ENCODE measurements at regions not wholly inside any gene's neighbourhood (a gene's known extent, or its start where the extent isn't known, plus 50 kb on each side); places are given as distances from the start of the nearest gene placed in this dataset.
"Not testable (repeated sequence)": the region's sequence is repeated elsewhere in the genome, so short reads cannot be mapped to it uniquely, and the experiment has no call there.

GRCh38 chr10:45540589-45540988 is 132.0 kb downstream of the ZFAND4 start:
- H3K9ac ChIP-seq; H2AFZ ChIP-seq (replicated peaks); H3K4me2 ChIP-seq; H3K27me3 Mint-ChIP-seq (ENCODE audit: insufficient read depth, low read depth); H3K27ac Mint-ChIP-seq; H3K27ac ChIP-seq; H3F3A ChIP-seq (ENCODE audit: low read depth); DNase-seq (ENCODE audit: low spot score); H3K9me3 Mint-ChIP-seq; H3K4me1 ChIP-seq; H3K36me3 ChIP-seq; H3K36me3 Mint-ChIP-seq; H3K4me3 ChIP-seq; H3K27me3 ChIP-seq; H3K79me2 ChIP-seq (ENCODE audit: low read depth); H4K20me1 ChIP-seq (ENCODE audit: low read depth); H3K9me3 ChIP-seq (ENCODE audit: low read depth); H3K4me1 Mint-ChIP-seq; H3K4me3 Mint-ChIP-seq: not testable (repeated sequence)

DNA sequence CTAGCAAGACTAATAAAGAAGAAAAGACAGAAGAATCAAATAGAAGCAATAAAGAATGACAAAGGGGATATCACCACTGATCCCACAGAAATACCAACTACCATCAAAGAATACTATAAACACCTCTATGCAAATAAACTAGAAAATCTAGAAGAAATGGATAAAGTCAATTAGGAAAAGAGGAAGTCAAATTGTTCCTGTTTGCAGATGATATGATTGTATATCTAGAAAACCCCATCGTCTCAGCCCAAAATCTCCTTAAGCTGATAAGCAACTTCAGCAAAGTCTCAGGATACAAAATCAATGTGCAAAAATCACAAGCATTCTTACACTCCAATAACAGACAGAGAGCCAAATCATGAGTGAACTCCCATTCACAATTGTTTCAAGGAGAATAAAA is 133.0 kb downstream of the ZFAND4 start:
- not testable (repeated sequence) for H2AFZ ChIP-seq (replicated peaks); H3K27me3 Mint-ChIP-seq (ENCODE audit: insufficient read depth, low read depth); H3K4me1 ChIP-seq; DNase-seq (ENCODE audit: low spot score); H3K9me3 ChIP-seq (ENCODE audit: low read depth); H3K4me3 Mint-ChIP-seq; H3K36me3 ChIP-seq; H4K20me1 ChIP-seq (ENCODE audit: low read depth); H3K36me3 Mint-ChIP-seq; H3K27me3 ChIP-seq; H3K79me2 ChIP-seq (ENCODE audit: low read depth); H3K27ac ChIP-seq; H3K9me3 Mint-ChIP-seq; H3K9ac ChIP-seq; H3K4me1 Mint-ChIP-seq; H3K4me2 ChIP-seq; H3F3A ChIP-seq (ENCODE audit: low read depth); H3K27ac Mint-ChIP-seq; H3K4me3 ChIP-seq

GRCh38 chr10:45534572-45534971 is 138.0 kb downstream of the ZFAND4 start:
- H3K9me3 Mint-ChIP-seq, result no peaks in the 10 kb centered on the region
- no peak overlapping the region for H3K4me3 Mint-ChIP-seq
- no peaks in the 10 kb centered on the region for H3K4me1 ChIP-seq
- H3K36me3 ChIP-seq, result no peaks in the 10 kb centered on the region
- no peaks in the 10 kb centered on the region for H3K27me3 ChIP-seq
- H2AFZ ChIP-seq (replicated peaks), result no peak overlapping the region
- no peak overlapping the region for H3K4me3 ChIP-seq
- H3K79me2 ChIP-seq (ENCODE audit: low read depth), result no peaks in the 10 kb centered on the region
- H3K27ac Mint-ChIP-seq, result no peak overlapping the region
- H4K20me1 ChIP-seq (ENCODE audit: low read depth), result no peaks in the 10 kb centered on the region
- no peaks in the 10 kb centered on the region for H3F3A ChIP-seq (ENCODE audit: low read depth)
- H3K4me2 ChIP-seq, result no peak overlapping the region
- TF ChIP-seq CTCF (IDR thresholded peaks at IDR 0.05) (no peak), EZH2phosphoT487 (IDR thresholded peaks at IDR 0.05) (no peak), EZH2 (IDR thresholded peaks at IDR 0.05) (no peak)
- H3K27ac ChIP-seq, result no peak overlapping the region
- H3K9me3 ChIP-seq (ENCODE audit: low read depth), result no peaks in the 10 kb centered on the region
- DNase-seq (ENCODE audit: low spot score), result no peak
- peaks cover 2% of the 10 kb centered on the region for H3K36me3 Mint-ChIP-seq
- no peaks in the 10 kb centered on the region for H3K27me3 Mint-ChIP-seq (ENCODE audit: insufficient read depth, low read depth)
- no peaks in the 10 kb centered on the region for H3K4me1 Mint-ChIP-seq
- no peak overlapping the region for H3K9ac ChIP-seq

- H3K9me3 Mint-ChIP-seq, result no peaks in the 10 kb centered on the region
- Histone ChIP-seq H3K79me2 (ENCODE audit: low read depth) (no peaks in the 10 kb centered on the region), H3K4me3 (no peak overlapping the region), H3K36me3 (no peaks in the 10 kb centered on the region), H3K27ac (no peak overlapping the region), H3K9ac (no peak overlapping the region), H3F3A (ENCODE audit: low read depth) (no peaks in the 10 kb centered on the region), H3K9me3 (ENCODE audit: low read depth) (no peaks in the 10 kb centered on the region), H3K4me1 (no peaks in the 10 kb centered on the region), H4K20me1 (ENCODE audit: low read depth) (no peaks in the 10 kb centered on the region), H3K4me2 (no peak overlapping the region), H3K27me3 (no peaks in the 10 kb centered on the region), H2AFZ (replicated peaks) (no peak overlapping the region)
- no peak overlapping the region for H3K27ac Mint-ChIP-seq
- no peak overlapping the region for H3K4me3 Mint-ChIP-seq
- H3K27me3 Mint-ChIP-seq (ENCODE audit: insufficient read depth, low read depth), result no peaks in the 10 kb centered on the region
- no peak for TF ChIP-seq EZH2 (IDR thresholded peaks at IDR 0.05)
- TF ChIP-seq CTCF (IDR thresholded peaks at IDR 0.05), result no peak
- H3K4me1 Mint-ChIP-seq, result no peaks in the 10 kb centered on the region
- H3K36me3 Mint-ChIP-seq, result peaks cover 2% of the 10 kb centered on the region
- no peak for DNase-seq (ENCODE audit: low spot score)
Observed at GRCh38 chr10:45532480-45532879, 140.1 kb downstream of the ZFAND4 start.

All from neural progenitor cell (in vitro differentiated cells).